Peyer's patch (tissue), 4 donors: ENCODE measurements at regions not wholly inside any gene's neighbourhood (a gene's known extent, or its start where the extent isn't known, plus 50 kb on each side); places are given as distances from the start of the nearest gene placed in this dataset.

ENCODE experiments used
- CTCF ChIP-seq, 6 experiments: fragments of 450-650 bp in 4 of 6; fragments of 200-600 bp in 2 of 6; sonication (generic) in 1 of 6; IDR thresholded peaks; one replicate each; pipeline ENCODE4 v1.5.1; 2017 to 2019; ENCODE audit warnings: antibody characterized with exemption in 6 of 6, mild to moderate bottlenecking in 3 of 6, moderate library complexity in 1 of 6
- POLR2A ChIP-seq, 2 donors: fragments of 450-650 bp; IDR thresholded peaks; one replicate each; pipeline ENCODE4 v1.5.1; 2017; ENCODE audit warnings: antibody characterized with exemption in 2 of 2, mild to moderate bottlenecking in 2 of 2, moderate library complexity in 2 of 2

DNA sequence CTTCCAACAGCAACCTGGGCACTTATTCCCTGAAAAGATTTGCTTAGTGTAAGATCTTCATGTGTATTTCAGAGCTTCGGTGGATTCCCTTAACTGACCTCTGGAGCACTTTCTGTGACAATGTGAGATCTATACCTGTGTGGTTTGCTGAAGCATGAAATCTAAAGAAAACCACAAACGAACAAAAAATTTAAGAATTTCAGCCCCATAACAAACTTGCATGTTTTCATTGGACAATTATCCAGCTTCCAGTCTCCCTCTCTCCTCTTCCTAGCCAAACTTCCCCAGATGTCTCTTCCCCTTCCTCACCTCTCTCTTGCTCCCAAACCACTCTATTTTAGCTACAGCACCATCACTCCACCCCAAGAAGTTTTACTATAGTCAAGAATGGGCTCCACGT is 279.9 kb upstream of the SORCS1 start:
- TF ChIP-seq CTCF (IDR thresholded peaks at IDR 0.05) (no peak), POLR2A (IDR thresholded peaks at IDR 0.05) (no peak)
